Stomach (tissue), 4 donors: ENCODE measurements at regions not wholly inside any gene's neighbourhood (a gene's known extent, or its start where the extent isn't known, plus 50 kb on each side); places are given as distances from the start of the nearest gene placed in this dataset.

Experiments used
- CTCF ChIP-seq, 7 experiments: fragments of 450-650 bp in 4 of 7; fragments of 200-600 bp in 3 of 7; sonication (generic) in 3 of 7; IDR thresholded peaks; one replicate each; pipeline ENCODE4 v1.5.1; 2016 to 2019; ENCODE audit warnings: antibody characterized with exemption in 7 of 7, control low read depth in 2 of 7, mild to moderate bottlenecking in 1 of 7
- POLR2A ChIP-seq, 4 donors: fragments of 450-650 bp; IDR thresholded peaks; one replicate each; pipeline ENCODE4 v1.6.1; 2016; ENCODE audit warnings: antibody characterized with exemption in 4 of 4, control low read depth in 2 of 4, mild to moderate bottlenecking in 1 of 4, moderate library complexity in 1 of 4
- POLR2AphosphoS5 ChIP-seq, 3 donors: sonication (generic); formaldehyde crosslinking; IDR thresholded peaks; one replicate each; pipeline ENCODE4 v1.6.1; 2016; ENCODE audit warnings: antibody characterized with exemption in 3 of 3

DNA sequence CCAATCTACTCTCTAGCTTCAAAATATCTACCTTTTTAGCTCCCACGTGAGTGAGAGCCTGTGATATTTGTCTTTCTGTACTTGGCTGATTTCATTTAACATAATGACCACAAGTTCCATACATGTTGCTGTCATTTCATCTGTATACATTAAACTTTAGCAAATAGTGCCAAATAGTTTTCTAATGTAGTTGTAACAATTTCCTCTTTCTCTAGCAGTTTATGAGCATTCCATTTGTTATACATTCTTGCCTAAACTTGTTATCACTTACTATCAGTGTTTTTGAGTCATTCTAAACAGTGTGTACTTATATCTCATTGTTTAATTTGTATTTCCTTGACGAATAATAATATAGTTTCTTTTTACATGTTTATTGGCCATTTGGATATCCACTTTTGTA is 77.2 kb downstream of the NEUROD6 start:
- TF ChIP-seq CTCF (IDR thresholded peaks at IDR 0.05): no peak
- TF ChIP-seq POLR2AphosphoS5 (IDR thresholded peaks at IDR 0.05): no peak
- no peak for TF ChIP-seq POLR2A (IDR thresholded peaks at IDR 0.05)
